WTC11 (cell line): ENCODE measurements at regions not wholly inside any gene's neighbourhood (a gene's known extent, or its start where the extent isn't known, plus 50 kb on each side); places are given as distances from the start of the nearest gene placed in this dataset.

Experiments
- ATAC-seq: fragments of 200-7000 bp; cut with Tn5 transposase; 2 replicates; pipeline ENCODE4 v1.10.0; 2021; ENCODE audit warnings: mild to moderate bottlenecking, moderate library complexity
- CTCF ChIA-PET: fragments of 300-600 bp; sonication (Branson Sonifier 250); formaldehyde crosslinking; loops from one replicate; lab custom pipeline; 2021; ENCODE audit warnings: antibody characterized with exemption; lab: Charles Lee
- POLR2A ChIA-PET: fragments of 350-600 bp; sonication (Branson Sonifier 250); formaldehyde crosslinking; loops from one replicate; lab custom pipeline; 2021; ENCODE audit warnings: antibody characterized with exemption; lab: Charles Lee
- DNase-seq: peaks from one replicate; pipeline ENCODE4 v3.0.0; 2021; ENCODE audit warnings: low spot score
- H3K27ac Mint-ChIP-seq: 2 replicates; pipeline ENCODE4 v1.8.0; 2021; ENCODE audit warnings: mixed read lengths
- H3K27me3 Mint-ChIP-seq: 2 replicates; pipeline ENCODE4 v1.8.0; 2021; ENCODE audit warnings: low read depth, mild to moderate bottlenecking, moderate library complexity, mixed read lengths
- H3K36me3 Mint-ChIP-seq: 2 replicates; pipeline ENCODE4 v1.8.0; 2021; ENCODE audit warnings: mixed read lengths
- H3K4me1 Mint-ChIP-seq: 2 replicates; pipeline ENCODE4 v1.8.0; 2022; ENCODE audit warnings: mixed read lengths
- H3K4me3 Mint-ChIP-seq: 2 replicates; pipeline ENCODE4 v1.8.0; 2021; ENCODE audit warnings: mild to moderate bottlenecking, moderate library complexity, mixed read lengths
- H3K9me3 Mint-ChIP-seq: 2 replicates; pipeline ENCODE4 v1.8.0; 2021; ENCODE audit warnings: mixed read lengths
- ARID4B ChIP-seq: sonication (generic); formaldehyde crosslinking; IDR thresholded peaks from 2 replicates; pipeline ENCODE4 v1.8.0; 2023; ENCODE audit warnings: missing genetic modification reagents, mild to moderate bottlenecking, borderline replicate concordance
- ATF1 ChIP-seq: sonication (generic); formaldehyde crosslinking; IDR thresholded peaks from 2 replicates; pipeline ENCODE4 v1.8.1; 2023; ENCODE audit warnings: mild to moderate bottlenecking, moderate library complexity, missing genetic modification reagents
- ELF4 ChIP-seq: sonication (generic); formaldehyde crosslinking; IDR thresholded peaks from 2 replicates; pipeline ENCODE4 v1.8.1; 2022; ENCODE audit warnings: low read depth, mild to moderate bottlenecking, moderate library complexity, missing genetic modification reagents
- ERG ChIP-seq: fragments of 250-450 bp; sonication (Bioruptor Pico); IDR thresholded peaks from 2 replicates; pipeline ENCODE4 v1.8.0; 2021; ENCODE audit warnings: mild to moderate bottlenecking
- FOXP4 ChIP-seq: sonication (generic); formaldehyde crosslinking; IDR thresholded peaks from 2 replicates; pipeline ENCODE4 v1.8.0; 2022; ENCODE audit warnings: mild to moderate bottlenecking, missing genetic modification reagents
- JUN ChIP-seq: sonication (generic); formaldehyde crosslinking; IDR thresholded peaks from 2 replicates; pipeline ENCODE4 v1.8.0; 2023; ENCODE audit warnings: mild to moderate bottlenecking, missing genetic modification reagents
- NFATC4 ChIP-seq: fragments of 250-450 bp; sonication (Bioruptor Pico); IDR thresholded peaks from 2 replicates; pipeline ENCODE4 v1.9.0; 2021; ENCODE audit warnings: mild to moderate bottlenecking
- SMAD3 ChIP-seq: sonication (generic); formaldehyde crosslinking; IDR thresholded peaks from 2 replicates; pipeline ENCODE4 v1.8.0; 2022; ENCODE audit warnings: missing genetic modification reagents, mild to moderate bottlenecking, borderline replicate concordance
- SMAD4 ChIP-seq: sonication (generic); formaldehyde crosslinking; IDR thresholded peaks from 2 replicates; pipeline ENCODE4 v1.8.0; 2022; ENCODE audit warnings: mild to moderate bottlenecking, missing genetic modification reagents
- ZMAT4 ChIP-seq: fragments of 250-450 bp; sonication (Bioruptor Pico); IDR thresholded peaks from 2 replicates; pipeline ENCODE4 v1.9.0; 2021; ENCODE audit warnings: mild to moderate bottlenecking
- ZNF121 ChIP-seq: sonication (generic); formaldehyde crosslinking; IDR thresholded peaks from 2 replicates; pipeline ENCODE4 v1.8.0; 2023; ENCODE audit warnings: missing genetic modification reagents
- ZNF232 ChIP-seq: sonication (generic); formaldehyde crosslinking; IDR thresholded peaks from 2 replicates; pipeline ENCODE4 v1.8.0; 2022; ENCODE audit warnings: mild to moderate bottlenecking, missing genetic modification reagents
- ZSCAN18 ChIP-seq: fragments of 250-450 bp; sonication (Bioruptor Pico); IDR thresholded peaks from 2 replicates; pipeline ENCODE4 v2.1.2; 2022; ENCODE audit warnings: mild to moderate bottlenecking, moderate library complexity
- TF ChIP-seq, protein P1 (sequence below): sonication (generic); formaldehyde crosslinking; IDR thresholded peaks from 2 replicates; pipeline ENCODE4 v1.8.1; 2023; ENCODE audit warnings: mild to moderate bottlenecking, missing genetic modification reagents, moderate library complexity
- TF ChIP-seq, protein P2 (sequence below): fragments of 200-600 bp; IDR thresholded peaks from 2 replicates; pipeline ENCODE4 v1.8.0; 2022; ENCODE audit warnings: antibody characterized with exemption
- TF ChIP-seq, protein P3 (sequence below): fragments of 250-450 bp; sonication (Bioruptor Pico); IDR thresholded peaks from 2 replicates; pipeline ENCODE4 v1.9.0; 2021; ENCODE audit warnings: mild to moderate bottlenecking
- TF ChIP-seq, protein P4 (sequence below): sonication (generic); formaldehyde crosslinking; IDR thresholded peaks from 2 replicates; pipeline ENCODE4 v1.8.1; 2022; ENCODE audit warnings: missing genetic modification reagents, borderline replicate concordance

DNA sequence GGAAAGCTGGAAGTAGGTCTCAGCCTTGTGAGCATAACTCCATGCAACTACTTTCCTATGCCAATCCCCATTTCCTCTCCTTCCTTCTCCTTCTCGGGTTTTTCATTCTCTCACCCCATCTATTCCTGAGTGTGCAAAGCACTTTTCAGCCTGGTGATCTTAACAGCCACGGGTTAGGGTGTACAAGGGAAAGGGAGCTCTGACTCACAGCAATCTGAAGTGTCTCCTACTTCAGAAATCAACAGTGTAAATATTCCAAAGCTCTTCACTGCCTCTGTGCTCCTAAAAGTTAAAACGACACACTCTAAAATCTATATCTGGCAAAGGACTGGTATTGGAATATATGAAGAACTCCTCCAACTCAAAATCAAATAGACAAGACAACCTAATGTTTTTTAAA, 268.0 kb upstream of the IRX3 start:
- no peak for ATAC-seq
- H3K4me1 Mint-ChIP-seq = peaks cover 9% of the 10 kb centered on the region; the same call in 1 of the 2 replicates
- POLR2A ChIA-PET = no interaction called here
- H3K36me3 Mint-ChIP-seq = peaks cover 20% of the 10 kb centered on the region
- no peak for DNase-seq
- H3K4me3 Mint-ChIP-seq = no peak overlapping the region
- no peak overlapping the region for H3K27ac Mint-ChIP-seq
- H3K27me3 Mint-ChIP-seq = peaks cover 5% of the 10 kb centered on the region
- peaks cover 31% of the 10 kb centered on the region for H3K9me3 Mint-ChIP-seq
- CTCF ChIA-PET = no interaction called here
- TF ChIP-seq, protein P1, sequence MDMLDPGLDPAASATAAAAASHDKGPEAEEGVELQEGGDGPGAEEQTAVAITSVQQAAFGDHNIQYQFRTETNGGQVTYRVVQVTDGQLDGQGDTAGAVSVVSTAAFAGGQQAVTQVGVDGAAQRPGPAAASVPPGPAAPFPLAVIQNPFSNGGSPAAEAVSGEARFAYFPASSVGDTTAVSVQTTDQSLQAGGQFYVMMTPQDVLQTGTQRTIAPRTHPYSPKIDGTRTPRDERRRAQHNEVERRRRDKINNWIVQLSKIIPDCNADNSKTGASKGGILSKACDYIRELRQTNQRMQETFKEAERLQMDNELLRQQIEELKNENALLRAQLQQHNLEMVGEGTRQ = no peak
- TF ChIP-seq, protein P2, sequence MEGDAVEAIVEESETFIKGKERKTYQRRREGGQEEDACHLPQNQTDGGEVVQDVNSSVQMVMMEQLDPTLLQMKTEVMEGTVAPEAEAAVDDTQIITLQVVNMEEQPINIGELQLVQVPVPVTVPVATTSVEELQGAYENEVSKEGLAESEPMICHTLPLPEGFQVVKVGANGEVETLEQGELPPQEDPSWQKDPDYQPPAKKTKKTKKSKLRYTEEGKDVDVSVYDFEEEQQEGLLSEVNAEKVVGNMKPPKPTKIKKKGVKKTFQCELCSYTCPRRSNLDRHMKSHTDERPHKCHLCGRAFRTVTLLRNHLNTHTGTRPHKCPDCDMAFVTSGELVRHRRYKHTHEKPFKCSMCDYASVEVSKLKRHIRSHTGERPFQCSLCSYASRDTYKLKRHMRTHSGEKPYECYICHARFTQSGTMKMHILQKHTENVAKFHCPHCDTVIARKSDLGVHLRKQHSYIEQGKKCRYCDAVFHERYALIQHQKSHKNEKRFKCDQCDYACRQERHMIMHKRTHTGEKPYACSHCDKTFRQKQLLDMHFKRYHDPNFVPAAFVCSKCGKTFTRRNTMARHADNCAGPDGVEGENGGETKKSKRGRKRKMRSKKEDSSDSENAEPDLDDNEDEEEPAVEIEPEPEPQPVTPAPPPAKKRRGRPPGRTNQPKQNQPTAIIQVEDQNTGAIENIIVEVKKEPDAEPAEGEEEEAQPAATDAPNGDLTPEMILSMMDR = no peak
- TF ChIP-seq ARID4B (CRISPR knock-in tag) (no peak), ELF4 (CRISPR knock-in tag) (no peak), FOXP4 (no peak), ERG (CRISPR knock-in tag) (no peak), ZMAT4 (CRISPR knock-in tag) (no peak), ZNF121 (CRISPR knock-in tag) (no peak), SMAD3 (CRISPR knock-in tag) (no peak), SMAD4 (CRISPR knock-in tag) (no peak), NFATC4 (no peak), ZNF232 (CRISPR knock-in tag) (no peak), ATF1 (CRISPR knock-in tag) (no peak), ZSCAN18 (CRISPR knock-in tag) (no peak), JUN (CRISPR knock-in tag) (no peak)
- TF ChIP-seq, protein P3, sequence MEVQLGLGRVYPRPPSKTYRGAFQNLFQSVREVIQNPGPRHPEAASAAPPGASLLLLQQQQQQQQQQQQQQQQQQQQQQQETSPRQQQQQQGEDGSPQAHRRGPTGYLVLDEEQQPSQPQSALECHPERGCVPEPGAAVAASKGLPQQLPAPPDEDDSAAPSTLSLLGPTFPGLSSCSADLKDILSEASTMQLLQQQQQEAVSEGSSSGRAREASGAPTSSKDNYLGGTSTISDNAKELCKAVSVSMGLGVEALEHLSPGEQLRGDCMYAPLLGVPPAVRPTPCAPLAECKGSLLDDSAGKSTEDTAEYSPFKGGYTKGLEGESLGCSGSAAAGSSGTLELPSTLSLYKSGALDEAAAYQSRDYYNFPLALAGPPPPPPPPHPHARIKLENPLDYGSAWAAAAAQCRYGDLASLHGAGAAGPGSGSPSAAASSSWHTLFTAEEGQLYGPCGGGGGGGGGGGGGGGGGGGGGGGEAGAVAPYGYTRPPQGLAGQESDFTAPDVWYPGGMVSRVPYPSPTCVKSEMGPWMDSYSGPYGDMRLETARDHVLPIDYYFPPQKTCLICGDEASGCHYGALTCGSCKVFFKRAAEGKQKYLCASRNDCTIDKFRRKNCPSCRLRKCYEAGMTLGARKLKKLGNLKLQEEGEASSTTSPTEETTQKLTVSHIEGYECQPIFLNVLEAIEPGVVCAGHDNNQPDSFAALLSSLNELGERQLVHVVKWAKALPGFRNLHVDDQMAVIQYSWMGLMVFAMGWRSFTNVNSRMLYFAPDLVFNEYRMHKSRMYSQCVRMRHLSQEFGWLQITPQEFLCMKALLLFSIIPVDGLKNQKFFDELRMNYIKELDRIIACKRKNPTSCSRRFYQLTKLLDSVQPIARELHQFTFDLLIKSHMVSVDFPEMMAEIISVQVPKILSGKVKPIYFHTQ = no peak
- TF ChIP-seq, protein P4, sequence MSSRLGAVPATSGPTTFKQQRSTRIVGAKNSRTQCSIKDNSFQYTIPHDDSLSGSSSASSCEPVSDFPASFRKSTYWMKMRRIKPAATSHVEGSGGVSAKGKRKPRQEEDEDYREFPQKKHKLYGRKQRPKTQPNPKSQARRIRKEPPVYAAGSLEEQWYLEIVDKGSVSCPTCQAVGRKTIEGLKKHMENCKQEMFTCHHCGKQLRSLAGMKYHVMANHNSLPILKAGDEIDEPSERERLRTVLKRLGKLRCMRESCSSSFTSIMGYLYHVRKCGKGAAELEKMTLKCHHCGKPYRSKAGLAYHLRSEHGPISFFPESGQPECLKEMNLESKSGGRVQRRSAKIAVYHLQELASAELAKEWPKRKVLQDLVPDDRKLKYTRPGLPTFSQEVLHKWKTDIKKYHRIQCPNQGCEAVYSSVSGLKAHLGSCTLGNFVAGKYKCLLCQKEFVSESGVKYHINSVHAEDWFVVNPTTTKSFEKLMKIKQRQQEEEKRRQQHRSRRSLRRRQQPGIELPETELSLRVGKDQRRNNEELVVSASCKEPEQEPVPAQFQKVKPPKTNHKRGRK (CRISPR knock-in tag) = no peak
